Breast epithelium (tissue), 3 donors: ENCODE measurements at regions not wholly inside any gene's neighbourhood (a gene's known extent, or its start where the extent isn't known, plus 50 kb on each side); places are given as distances from the start of the nearest gene placed in this dataset.

ENCODE experiments used
- CTCF ChIP-seq, 3 donors: fragments of 450-650 bp; IDR thresholded peaks; one replicate each; pipeline ENCODE4 v1.5.1; 2016 to 2017; ENCODE audit warnings: antibody characterized with exemption in 3 of 3, mild to moderate bottlenecking in 3 of 3, moderate library complexity in 3 of 3
- POLR2A ChIP-seq: fragments of 450-650 bp; IDR thresholded peaks from one replicate; pipeline ENCODE4 v1.6.1; 2016; ENCODE audit warnings: antibody characterized with exemption, mild to moderate bottlenecking, moderate library complexity
- POLR2AphosphoS5 ChIP-seq, 3 donors: sonication (generic); formaldehyde crosslinking; IDR thresholded peaks; one replicate each; pipeline ENCODE4 v1.6.1; 2017; ENCODE audit warnings: antibody characterized with exemption in 3 of 3

GRCh38 chr15:62512904-62513303 lies 347.8 kb upstream of the C2CD4B start:
- TF ChIP-seq CTCF (IDR thresholded peaks at IDR 0.05) (no peak), POLR2A (no peak), POLR2AphosphoS5 (IDR thresholded peaks at IDR 0.05) (no peak)
